Activated T-helper 1 cell treated with anti-CD3 and anti-CD28 coated beads, Interleukin-12 subunit alpha, Interleukin-12 subunit beta, Interleukin-2, Interleukin-4 antibody, amounts not matched to agents 30 ng/mL and 10 ng/mL and 1 ng/mL, durations not matched to agents 14 hours and 24 hours and 36 hours (primary cell): ENCODE measurements at regions not wholly inside any gene's neighbourhood (a gene's known extent, or its start where the extent isn't known, plus 50 kb on each side); places are given as distances from the start of the nearest gene placed in this dataset.

ENCODE experiments used
- DNase-seq: peaks from one replicate; pipeline ENCODE4 v3.0.0; 2021; ENCODE audit warnings: low spot score
- H3K27ac Mint-ChIP-seq: one replicate; pipeline ENCODE4 v1.8.0; 2021; ENCODE audit warnings: mild to moderate bottlenecking, mixed read lengths
- H3K27me3 Mint-ChIP-seq: one replicate; pipeline ENCODE4 v1.8.0; 2022; ENCODE audit warnings: mild to moderate bottlenecking, moderate library complexity, mixed read lengths; ENCODE audit not compliant: insufficient read depth
- H3K36me3 Mint-ChIP-seq: one replicate; pipeline ENCODE4 v1.8.0; 2021; ENCODE audit warnings: low read depth, mixed read lengths
- H3K4me1 Mint-ChIP-seq: one replicate; pipeline ENCODE4 v1.8.0; 2021; ENCODE audit warnings: low read depth, mixed read lengths
- H3K4me3 Mint-ChIP-seq: one replicate; pipeline ENCODE4 v1.8.0; 2021; ENCODE audit warnings: mild to moderate bottlenecking, moderate library complexity, mixed read lengths
- H3K9me3 Mint-ChIP-seq: one replicate; pipeline ENCODE4 v1.8.0; 2021; ENCODE audit warnings: mixed read lengths
- intact Hi-C: fragments of 100-400 bp; cut with micrococcal nuclease; formaldehyde crosslinking; loops from one replicate; pipeline ENCODE4 v1.15.1; 2024

- DNase-seq = no peak
These were observed 69.2 kb downstream of the KLHDC7A start for GRCh38 chr1:18549906-18550305.

GRCh38 chr1:18552631-18553030 lies 71.9 kb downstream of the KLHDC7A start:
- no peak overlapping the region for H3K4me3 Mint-ChIP-seq
- H3K9me3 Mint-ChIP-seq = no peaks in the 10 kb centered on the region
- DNase-seq = no peak
- peaks cover 10% of the 10 kb centered on the region for H3K27me3 Mint-ChIP-seq
- no peaks in the 10 kb centered on the region for H3K36me3 Mint-ChIP-seq
- H3K4me1 Mint-ChIP-seq = no peaks in the 10 kb centered on the region
- H3K27ac Mint-ChIP-seq = no peak overlapping the region
- intact Hi-C loops = no loop called here

More at GRCh38 chr1:18549906-18550305, 69.2 kb downstream of the KLHDC7A start:
- Mint-ChIP-seq H3K4me1 (no peaks in the 10 kb centered on the region), H3K27ac (no peak overlapping the region), H3K4me3 (no peak overlapping the region), H3K36me3 (no peaks in the 10 kb centered on the region), H3K27me3 (peaks cover 4% of the 10 kb centered on the region), H3K9me3 (no peaks in the 10 kb centered on the region)
- intact Hi-C loops = no loop called here

GRCh38 chr1:18553388-18553787 lies 72.7 kb downstream of the KLHDC7A start:
- peaks cover 17% of the 10 kb centered on the region for H3K27me3 Mint-ChIP-seq
- H3K9me3 Mint-ChIP-seq = no peaks in the 10 kb centered on the region
- H3K4me3 Mint-ChIP-seq = no peak overlapping the region
- no peak for DNase-seq
- no peak overlapping the region for H3K27ac Mint-ChIP-seq
- intact Hi-C loops = no loop called here
- peaks cover 6% of the 10 kb centered on the region for H3K4me1 Mint-ChIP-seq
- H3K36me3 Mint-ChIP-seq = no peaks in the 10 kb centered on the region

GRCh38 chr1:18554099-18554498 lies 73.4 kb downstream of the KLHDC7A start:
- intact Hi-C loops = no loop called here
- no peak overlapping the region for H3K4me3 Mint-ChIP-seq
- DNase-seq = no peak
- peaks cover 6% of the 10 kb centered on the region for H3K4me1 Mint-ChIP-seq
- peaks cover 20% of the 10 kb centered on the region for H3K27me3 Mint-ChIP-seq
- no peak overlapping the region for H3K27ac Mint-ChIP-seq
- H3K36me3 Mint-ChIP-seq = no peaks in the 10 kb centered on the region
- no peaks in the 10 kb centered on the region for H3K9me3 Mint-ChIP-seq

GRCh38 chr1:18554597-18554996 lies 73.9 kb downstream of the KLHDC7A start:
- Mint-ChIP-seq H3K27ac (no peak overlapping the region), H3K4me1 (peaks cover 6% of the 10 kb centered on the region), H3K9me3 (no peaks in the 10 kb centered on the region), H3K4me3 (no peak overlapping the region), H3K27me3 (peaks cover 23% of the 10 kb centered on the region), H3K36me3 (no peaks in the 10 kb centered on the region)
- DNase-seq = no peak
- intact Hi-C loops = no loop called here

GRCh38 chr1:18555036-18555435 lies 74.3 kb downstream of the KLHDC7A start:
- no peak overlapping the region for H3K27ac Mint-ChIP-seq
- H3K4me3 Mint-ChIP-seq = no peak overlapping the region
- no peaks in the 10 kb centered on the region for H3K36me3 Mint-ChIP-seq
- peaks cover 27% of the 10 kb centered on the region for H3K27me3 Mint-ChIP-seq
- no peak for DNase-seq
- H3K9me3 Mint-ChIP-seq = no peaks in the 10 kb centered on the region
- peaks cover 6% of the 10 kb centered on the region for H3K4me1 Mint-ChIP-seq
- intact Hi-C loops = no loop called here

GRCh38 chr1:18556364-18556763 lies 74.3 kb upstream of the PAX7 start:
- DNase-seq = no peak
- Mint-ChIP-seq H3K36me3 (no peaks in the 10 kb centered on the region), H3K4me1 (peaks cover 6% of the 10 kb centered on the region), H3K27ac (no peak overlapping the region), H3K4me3 (no peak overlapping the region), H3K9me3 (no peaks in the 10 kb centered on the region), H3K27me3 (peaks cover 27% of the 10 kb centered on the region)
- intact Hi-C loops = no loop called here

- H3K4me3 Mint-ChIP-seq = no peak overlapping the region
- intact Hi-C loops = no loop called here
- peaks cover 27% of the 10 kb centered on the region for H3K27me3 Mint-ChIP-seq
- DNase-seq = no peak
- H3K36me3 Mint-ChIP-seq = no peaks in the 10 kb centered on the region
- no peak overlapping the region for H3K27ac Mint-ChIP-seq
- H3K4me1 Mint-ChIP-seq = peaks cover 6% of the 10 kb centered on the region
- no peaks in the 10 kb centered on the region for H3K9me3 Mint-ChIP-seq
These were observed 72.8 kb upstream of the PAX7 start for GRCh38 chr1:18557621-18558465.

- Mint-ChIP-seq H3K36me3 (no peaks in the 10 kb centered on the region), H3K4me3 (no peak overlapping the region), H3K27me3 (peaks cover 30% of the 10 kb centered on the region), H3K27ac (no peak overlapping the region), H3K9me3 (no peaks in the 10 kb centered on the region), H3K4me1 (peaks cover 6% of the 10 kb centered on the region)
- intact Hi-C loops = no loop called here
- DNase-seq = no peak
These were observed 70.0 kb upstream of the PAX7 start for GRCh38 chr1:18560692-18561091.

- peaks cover 6% of the 10 kb centered on the region for H3K4me1 Mint-ChIP-seq
- no peak overlapping the region for H3K27ac Mint-ChIP-seq
- H3K9me3 Mint-ChIP-seq = no peaks in the 10 kb centered on the region
- H3K27me3 Mint-ChIP-seq = peaks cover 32% of the 10 kb centered on the region
- intact Hi-C loops = no loop called here
- no peak overlapping the region for H3K4me3 Mint-ChIP-seq
- no peaks in the 10 kb centered on the region for H3K36me3 Mint-ChIP-seq
- DNase-seq = no peak
These were observed 68.7 kb upstream of the PAX7 start for GRCh38 chr1:18561967-18562366.

- intact Hi-C loops = no loop called here
- Mint-ChIP-seq H3K36me3 (no peaks in the 10 kb centered on the region), H3K9me3 (no peaks in the 10 kb centered on the region)
These were observed 66.0 kb upstream of the PAX7 start for GRCh38 chr1:18564676-18565075.

GRCh38 chr1:18565321-18565720 lies 65.3 kb upstream of the PAX7 start:
- Mint-ChIP-seq H3K27ac (no peak overlapping the region), H3K9me3 (no peaks in the 10 kb centered on the region), H3K4me1 (no peaks in the 10 kb centered on the region), H3K36me3 (no peaks in the 10 kb centered on the region), H3K27me3 (peaks cover 8% of the 10 kb centered on the region), H3K4me3 (no peak overlapping the region)
- intact Hi-C loops = no loop called here
- no peak for DNase-seq

More at GRCh38 chr1:18564676-18565075, 66.0 kb upstream of the PAX7 start:
- Mint-ChIP-seq H3K27ac (no peak overlapping the region), H3K27me3 (peaks cover 11% of the 10 kb centered on the region), H3K4me3 (no peak overlapping the region), H3K4me1 (no peaks in the 10 kb centered on the region)
- DNase-seq = no peak

GRCh38 chr1:18568489-18568888 lies 62.2 kb upstream of the PAX7 start:
- H3K4me3 Mint-ChIP-seq = no peak overlapping the region
- no peak for DNase-seq
- no peaks in the 10 kb centered on the region for H3K9me3 Mint-ChIP-seq
- H3K27ac Mint-ChIP-seq = no peak overlapping the region
- no peaks in the 10 kb centered on the region for H3K36me3 Mint-ChIP-seq
- no peaks in the 10 kb centered on the region for H3K4me1 Mint-ChIP-seq
- H3K27me3 Mint-ChIP-seq = peaks cover 8% of the 10 kb centered on the region
- intact Hi-C loops = no loop called here

GRCh38 chr1:18569251-18569650 lies 61.4 kb upstream of the PAX7 start:
- DNase-seq = no peak
- no peak overlapping the region for H3K27ac Mint-ChIP-seq
- H3K4me1 Mint-ChIP-seq = no peaks in the 10 kb centered on the region
- H3K9me3 Mint-ChIP-seq = no peaks in the 10 kb centered on the region
- no peaks in the 10 kb centered on the region for H3K36me3 Mint-ChIP-seq
- intact Hi-C loops = no loop called here
- peaks cover 8% of the 10 kb centered on the region for H3K27me3 Mint-ChIP-seq
- no peak overlapping the region for H3K4me3 Mint-ChIP-seq
